ENCODE measurements at regions not wholly inside any gene's neighbourhood (a gene's known extent, or its start where the extent isn't known, plus 50 kb on each side); places are given as distances from the start of the nearest gene placed in this dataset.
"Not testable (repeated sequence)": the region's sequence is repeated elsewhere in the genome, so short reads cannot be mapped to it uniquely, and the experiment has no call there.

- no peak for DNase-seq
Observed at GRCh38 chr10:81479316-81479715, 395.7 kb upstream of the NRG3 start.

- no peak for DNase-seq
Observed at GRCh38 chr10:81496626-81497025, 378.4 kb upstream of the NRG3 start.

GRCh38 chr10:81498011-81498551 is 376.9 kb upstream of the NRG3 start:
- DNase-seq: no peak

GRCh38 chr10:81502677-81503359 is 372.2 kb upstream of the NRG3 start:
- no peak for DNase-seq

GRCh38 chr10:81505777-81506176 is 369.2 kb upstream of the NRG3 start:
- not testable (repeated sequence) for DNase-seq

GRCh38 chr10:81514811-81515210 is 360.2 kb upstream of the NRG3 start:
- no peak for DNase-seq

GRCh38 chr10:81520688-81521087 is 354.3 kb upstream of the NRG3 start:
- DNase-seq: no peak

GRCh38 chr10:81524467-81524866 is 350.5 kb upstream of the NRG3 start:
- no peak for DNase-seq

- no peak for DNase-seq
Observed at GRCh38 chr10:81532403-81532802, 342.6 kb upstream of the NRG3 start.

- DNase-seq: no peak
Observed at GRCh38 chr10:81534991-81535390, 340.0 kb upstream of the NRG3 start.

GRCh38 chr10:81541517-81541916 is 333.5 kb upstream of the NRG3 start:
- DNase-seq: no peak

- no peak for DNase-seq
Observed at GRCh38 chr10:81546243-81546642, 328.8 kb upstream of the NRG3 start.

GRCh38 chr10:81548160-81548559 is 326.8 kb upstream of the NRG3 start:
- no peak for DNase-seq

GRCh38 chr10:81564143-81564542 is 310.9 kb upstream of the NRG3 start:
- DNase-seq: no peak

- no peak for DNase-seq
Observed at GRCh38 chr10:81569488-81569887, 305.5 kb upstream of the NRG3 start.

GRCh38 chr10:81570349-81570748 is 304.6 kb upstream of the NRG3 start:
- no peak for DNase-seq

- no peak for DNase-seq
Observed at GRCh38 chr10:81570878-81571794, 303.9 kb upstream of the NRG3 start.

- DNase-seq: no peak
Observed at GRCh38 chr10:81575036-81575435, 300.0 kb upstream of the NRG3 start.

GRCh38 chr10:81576336-81576735 is 298.7 kb upstream of the NRG3 start:
- DNase-seq: no peak

- no peak for DNase-seq
Observed at GRCh38 chr10:81594991-81595390, 280.0 kb upstream of the NRG3 start.

GRCh38 chr10:81600185-81600584 is 274.8 kb upstream of the NRG3 start:
- DNase-seq: no peak

GRCh38 chr10:81603106-81603620 is 271.8 kb upstream of the NRG3 start:
- DNase-seq: no peak

- not testable (repeated sequence) for DNase-seq
Observed at GRCh38 chr10:81644485-81644884, 230.5 kb upstream of the NRG3 start.

GRCh38 chr10:81655986-81656385 is 219.0 kb upstream of the NRG3 start:
- no peak for DNase-seq
